ENCODE measurements at regions not wholly inside any gene's neighbourhood (a gene's known extent, or its start where the extent isn't known, plus 50 kb on each side); places are given as distances from the start of the nearest gene placed in this dataset.
"Not testable (repeated sequence)": the region's sequence is repeated elsewhere in the genome, so short reads cannot be mapped to it uniquely, and the experiment has no call there.

GRCh38 chr9:761793-762560 lies 79.5 kb upstream of the DMRT1 start:
- no peak for DNase-seq (ENCODE audit: low read depth)

GRCh38 chr9:763692-764091 lies 77.8 kb upstream of the DMRT1 start:
- DNase-seq (ENCODE audit: low read depth): no peak

- peak; percentile 51 for DNase-seq (ENCODE audit: low read depth)
These were observed 77.4 kb upstream of the DMRT1 start for GRCh38 chr9:764105-764524.

GRCh38 chr9:764986-765385 lies 76.5 kb upstream of the DMRT1 start:
- no peak for DNase-seq (ENCODE audit: low read depth)

GRCh38 chr9:767061-767561 lies 74.4 kb upstream of the DMRT1 start:
- DNase-seq (ENCODE audit: low read depth): not testable (repeated sequence)

GRCh38 chr9:776086-776485 lies 65.4 kb upstream of the DMRT1 start:
- DNase-seq (ENCODE audit: low read depth): no peak

- DNase-seq (ENCODE audit: low read depth): no peak
These were observed 63.5 kb upstream of the DMRT1 start for GRCh38 chr9:777978-778377.

GRCh38 chr9:784202-784601 lies 57.3 kb upstream of the DMRT1 start:
- peak; percentile 6 for DNase-seq (ENCODE audit: low read depth)

- no peak for DNase-seq (ENCODE audit: low read depth)
These were observed 56.6 kb upstream of the DMRT1 start for GRCh38 chr9:784916-785315.

- no peak for DNase-seq (ENCODE audit: low read depth)
These were observed 55.5 kb upstream of the DMRT1 start for GRCh38 chr9:785997-786396.

- DNase-seq (ENCODE audit: low read depth): no peak
These were observed 55.1 kb upstream of the DMRT1 start for GRCh38 chr9:786405-786804.

- DNase-seq (ENCODE audit: low read depth): no peak
These were observed 52.7 kb upstream of the DMRT1 start for GRCh38 chr9:788777-789176.
